RPMI7951 (cell line): ENCODE measurements at regions not wholly inside any gene's neighbourhood (a gene's known extent, or its start where the extent isn't known, plus 50 kb on each side); places are given as distances from the start of the nearest gene placed in this dataset.
A peak's percentile ranks its signal among the peaks of the same experiment; 100 is the strongest.
"Not testable (repeated sequence)": the region's sequence is repeated elsewhere in the genome, so short reads cannot be mapped to it uniquely, and the experiment has no call there.

Experiments used
- DNase-seq: peaks from one replicate; pipeline ENCODE4 v3.0.0-alpha.2; 2012; ENCODE audit warnings: low read depth

GRCh38 chr13:106099765-106100164 is 435.7 kb downstream of the EFNB2 start:
- DNase-seq = no peak

- DNase-seq = no peak
Measured at GRCh38 chr13:106098778-106099177, 436.7 kb downstream of the EFNB2 start.

GRCh38 chr13:106096661-106097092 is 438.8 kb downstream of the EFNB2 start:
- DNase-seq = no peak

GRCh38 chr13:106095919-106096318 is 439.5 kb downstream of the EFNB2 start:
- no peak for DNase-seq

GRCh38 chr13:106095406-106095805 is 440.1 kb downstream of the EFNB2 start:
- DNase-seq = no peak

GRCh38 chr13:106090001-106090400 is 445.5 kb downstream of the EFNB2 start:
- DNase-seq = no peak

GRCh38 chr13:106089261-106089980 is 446.0 kb downstream of the EFNB2 start:
- DNase-seq = no peak

- peak; percentile 71 for DNase-seq
Measured at GRCh38 chr13:106088085-106088484, 447.4 kb downstream of the EFNB2 start.

- DNase-seq = no peak
Measured at GRCh38 chr13:106087201-106087600, 448.3 kb downstream of the EFNB2 start.

- peak; percentile 62 for DNase-seq
Measured at GRCh38 chr13:106083620-106084350, 451.7 kb downstream of the EFNB2 start.

GRCh38 chr13:106081221-106081620 is 454.2 kb downstream of the EFNB2 start:
- not testable (repeated sequence) for DNase-seq

- no peak for DNase-seq
Measured at GRCh38 chr13:106078191-106078590, 457.3 kb downstream of the EFNB2 start.

- no peak for DNase-seq
Measured at GRCh38 chr13:106077017-106077416, 458.4 kb downstream of the EFNB2 start.

- DNase-seq = no peak
Measured at GRCh38 chr13:106072014-106072413, 463.4 kb downstream of the EFNB2 start.

GRCh38 chr13:106063591-106064313 is 471.7 kb downstream of the EFNB2 start:
- peak; percentile 81 for DNase-seq

- no peak for DNase-seq
Measured at GRCh38 chr13:106061781-106062180, 473.7 kb downstream of the EFNB2 start.

- peak; percentile 42 for DNase-seq
Measured at GRCh38 chr13:106056851-106057250, 478.6 kb downstream of the EFNB2 start.

GRCh38 chr13:106052200-106052767 is 483.2 kb downstream of the EFNB2 start:
- peak; percentile 79 for DNase-seq

GRCh38 chr13:106049171-106049570 is 486.3 kb downstream of the EFNB2 start:
- no peak for DNase-seq

- no peak for DNase-seq
Measured at GRCh38 chr13:106048386-106048785, 487.1 kb downstream of the EFNB2 start.

- no peak for DNase-seq
Measured at GRCh38 chr13:106047859-106048258, 487.6 kb downstream of the EFNB2 start.

GRCh38 chr13:106042996-106043581 is 492.4 kb downstream of the EFNB2 start:
- DNase-seq = no peak
